SK-N-SH treated with all-trans-retinoic acid at 6 μM for 48 hours (cell line): ENCODE measurements at regions not wholly inside any gene's neighbourhood (a gene's known extent, or its start where the extent isn't known, plus 50 kb on each side); places are given as distances from the start of the nearest gene placed in this dataset.

Experiments
- ATAC-seq: fragments of 200-7000 bp; cut with Tn5 transposase; 3 replicates; pipeline ENCODE4 v1.9.1; 2020; ENCODE audit warnings: mild to moderate bottlenecking, moderate library complexity
- ARNTL ChIP-seq: fragments of 450-650 bp; formaldehyde crosslinking; IDR thresholded peaks from 2 replicates; pipeline ENCODE4 v1.5.0; 2020; ENCODE audit warnings: low read depth, mild to moderate bottlenecking, moderate library complexity, borderline replicate concordance
- BACH2 ChIP-seq: fragments of 250-450 bp; sonication (Bioruptor Pico); IDR thresholded peaks from 2 replicates; pipeline ENCODE4 v1.9.0; 2021; ENCODE audit warnings: mild to moderate bottlenecking, borderline replicate concordance
- CSDC2 ChIP-seq: fragments of 250-450 bp; sonication (Bioruptor Pico); IDR thresholded peaks from 2 replicates; pipeline ENCODE4 v1.5.0; 2020; ENCODE audit warnings: mild to moderate bottlenecking, moderate library complexity
- ESRRG ChIP-seq: fragments of 250-450 bp; sonication (Bioruptor Pico); IDR thresholded peaks from 2 replicates; pipeline ENCODE4 v1.6.1; 2021; ENCODE audit warnings: mild to moderate bottlenecking
- GLIS3 ChIP-seq: fragments of 250-450 bp; sonication (Bioruptor Pico); IDR thresholded peaks from 2 replicates; pipeline ENCODE4 v1.5.0; 2020; ENCODE audit warnings: mild to moderate bottlenecking, moderate library complexity
- OSR1 ChIP-seq: fragments of 250-450 bp; sonication (Bioruptor Pico); IDR thresholded peaks from 2 replicates; pipeline ENCODE4 v1.8.0; 2022; ENCODE audit warnings: moderate library complexity, mild to moderate bottlenecking, inconsistent platforms
- PPARA ChIP-seq: fragments of 250-450 bp; sonication (Bioruptor Pico); IDR thresholded peaks from 2 replicates; pipeline ENCODE4 v1.5.0; 2020; ENCODE audit warnings: mild to moderate bottlenecking, borderline replicate concordance
- RARB ChIP-seq: fragments of 250-450 bp; sonication (Bioruptor Pico); IDR thresholded peaks from 2 replicates; pipeline ENCODE4 v1.8.0; 2021; ENCODE audit warnings: mild to moderate bottlenecking, moderate library complexity
- SNAI2 ChIP-seq: fragments of 250-450 bp; sonication (Bioruptor Pico); IDR thresholded peaks from 2 replicates; pipeline ENCODE4 v1.5.0; 2020; ENCODE audit warnings: mild to moderate bottlenecking, moderate library complexity
- TCF4 ChIP-seq: fragments of 250-450 bp; sonication (Bioruptor Pico); IDR thresholded peaks from 2 replicates; pipeline ENCODE4 v1.8.0; 2021; ENCODE audit warnings: mild to moderate bottlenecking, moderate library complexity, borderline replicate concordance
- TOX ChIP-seq: fragments of 250-450 bp; sonication (Bioruptor Pico); IDR thresholded peaks from 2 replicates; pipeline ENCODE4 v1.8.0; 2021; ENCODE audit warnings: mild to moderate bottlenecking, moderate library complexity, borderline replicate concordance
- ZC3H10 ChIP-seq: fragments of 250-450 bp; sonication (Bioruptor Pico); IDR thresholded peaks from 2 replicates; pipeline ENCODE4 v1.5.1; 2021; ENCODE audit warnings: mild to moderate bottlenecking, moderate library complexity
- ZFP3 ChIP-seq: fragments of 250-450 bp; sonication (Bioruptor Pico); IDR thresholded peaks from 2 replicates; pipeline ENCODE4 v1.5.0; 2020; ENCODE audit warnings: mild to moderate bottlenecking, moderate library complexity
- ZFP30 ChIP-seq: fragments of 450-650 bp; formaldehyde crosslinking; IDR thresholded peaks from 2 replicates; pipeline ENCODE4 v1.5.0; 2022; ENCODE audit warnings: mild to moderate bottlenecking, moderate library complexity
- ZNF565 ChIP-seq: fragments of 450-650 bp; formaldehyde crosslinking; conservative IDR thresholded peaks from 2 replicates; pipeline ENCODE4 v1.5.0; 2020; ENCODE audit warnings: low read depth, mild to moderate bottlenecking, moderate library complexity
- ZNF70 ChIP-seq: fragments of 450-650 bp; formaldehyde crosslinking; IDR thresholded peaks from 2 replicates; pipeline ENCODE4 v1.5.0; 2020; ENCODE audit warnings: mild to moderate bottlenecking, moderate library complexity
- ZNF8 ChIP-seq: fragments of 450-650 bp; formaldehyde crosslinking; IDR thresholded peaks from 2 replicates; pipeline ENCODE4 v1.5.0; 2020; ENCODE audit warnings: mild to moderate bottlenecking, moderate library complexity
- TF ChIP-seq, protein P1 (sequence below): fragments of 250-450 bp; sonication (Bioruptor Pico); IDR thresholded peaks from 2 replicates; pipeline ENCODE4 v1.5.0; 2020; ENCODE audit warnings: mild to moderate bottlenecking, moderate library complexity
- TF ChIP-seq, protein P2 (sequence below): fragments of 250-450 bp; sonication (Bioruptor Pico); IDR thresholded peaks from 2 replicates; pipeline ENCODE4 v1.8.0; 2020; ENCODE audit warnings: mild to moderate bottlenecking, moderate library complexity, borderline replicate concordance
- TF ChIP-seq, protein P3 (sequence below): fragments of 250-450 bp; sonication (Bioruptor Pico); IDR thresholded peaks from 2 replicates; pipeline ENCODE4 v1.5.1; 2020; ENCODE audit warnings: low read depth, mild to moderate bottlenecking, moderate library complexity
- TF ChIP-seq, protein P4 (sequence below): fragments of 250-450 bp; sonication (Bioruptor Pico); IDR thresholded peaks from 2 replicates; pipeline ENCODE4 v1.8.0; 2021; ENCODE audit warnings: low read depth, mild to moderate bottlenecking, moderate library complexity, borderline replicate concordance

DNA sequence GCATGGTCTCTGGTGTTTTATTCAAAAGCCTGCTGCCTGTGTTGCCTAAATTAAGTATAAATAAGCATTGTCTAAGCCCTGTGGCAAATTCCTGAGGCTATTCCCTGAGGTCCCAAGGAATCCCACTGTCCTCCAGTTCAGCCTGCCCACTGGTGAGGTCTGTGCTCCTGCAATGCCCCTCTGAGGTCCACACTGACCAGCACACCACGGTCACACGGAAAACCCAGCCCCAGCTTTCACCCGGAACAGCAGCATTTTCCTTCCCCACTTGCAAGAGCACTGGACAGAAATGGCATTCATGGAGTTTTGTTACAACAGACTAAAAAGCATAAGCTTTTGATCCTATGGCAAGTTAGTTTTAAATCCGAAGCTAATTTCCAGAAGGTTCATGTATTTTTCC, 234.0 kb downstream of the KLF13 start (continued):
- no peak for TF ChIP-seq BACH2 (CRISPR knock-in tag)

DNA sequence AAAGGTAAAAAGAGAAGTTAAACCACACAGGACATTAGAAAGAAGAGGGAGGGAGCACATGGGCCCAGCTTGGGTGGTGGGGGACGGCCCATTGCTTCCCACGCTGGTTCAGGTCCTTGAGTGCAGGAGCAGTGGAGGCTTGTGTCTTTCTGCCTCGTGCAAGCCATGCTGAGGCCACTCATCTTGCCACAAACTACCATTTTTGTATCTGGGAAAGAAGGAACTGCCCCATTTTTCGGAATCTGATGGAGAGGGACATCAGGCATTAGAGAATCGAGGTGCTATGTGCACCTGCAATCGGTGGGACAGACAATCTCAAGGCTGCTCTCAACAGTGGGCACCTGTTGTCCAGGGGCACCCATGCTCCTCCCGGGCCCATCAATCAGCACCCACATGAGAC, 234.5 kb downstream of the KLF13 start:
- no peak for ATAC-seq

DNA sequence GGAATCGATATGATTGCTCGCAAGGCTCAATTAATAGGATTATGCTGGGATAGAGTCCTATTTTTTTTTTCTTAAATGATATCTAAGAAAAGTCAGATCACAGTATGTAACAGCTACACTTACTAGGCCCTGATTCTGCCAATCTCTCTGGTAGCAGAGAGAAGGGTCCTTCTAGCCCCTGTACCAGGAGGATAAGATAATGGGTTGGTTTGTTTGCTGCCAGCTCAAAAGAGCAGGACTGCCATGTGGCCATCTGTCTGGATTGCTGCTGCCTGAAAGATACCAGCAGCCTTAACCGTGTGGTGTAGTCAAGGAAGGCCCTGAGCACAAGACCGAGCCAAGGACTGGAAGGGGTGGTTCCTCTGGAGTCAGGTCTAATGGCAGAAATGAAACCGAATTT, 236.4 kb downstream of the KLF13 start:
- ATAC-seq, result no peak
- TF ChIP-seq RARB (CRISPR knock-in tag) (no peak), ZNF70 (CRISPR knock-in tag) (no peak), ZFP3 (CRISPR knock-in tag) (no peak), TOX (CRISPR knock-in tag) (no peak), OSR1 (CRISPR knock-in tag) (no peak)

More for the DNA sequence above, 234.5 kb downstream of the KLF13 start:
- TF ChIP-seq ZNF70 (CRISPR knock-in tag) (no peak), ZC3H10 (CRISPR knock-in tag) (no peak), SNAI2 (CRISPR knock-in tag) (no peak), ZNF565 (CRISPR knock-in tag) (no peak), GLIS3 (CRISPR knock-in tag) (no peak), RARB (CRISPR knock-in tag) (no peak), ARNTL (no peak), OSR1 (CRISPR knock-in tag) (no peak), TOX (CRISPR knock-in tag) (no peak), ZFP3 (CRISPR knock-in tag) (no peak), ZFP30 (CRISPR knock-in tag) (no peak), ESRRG (no peak)
- TF ChIP-seq, protein P1, sequence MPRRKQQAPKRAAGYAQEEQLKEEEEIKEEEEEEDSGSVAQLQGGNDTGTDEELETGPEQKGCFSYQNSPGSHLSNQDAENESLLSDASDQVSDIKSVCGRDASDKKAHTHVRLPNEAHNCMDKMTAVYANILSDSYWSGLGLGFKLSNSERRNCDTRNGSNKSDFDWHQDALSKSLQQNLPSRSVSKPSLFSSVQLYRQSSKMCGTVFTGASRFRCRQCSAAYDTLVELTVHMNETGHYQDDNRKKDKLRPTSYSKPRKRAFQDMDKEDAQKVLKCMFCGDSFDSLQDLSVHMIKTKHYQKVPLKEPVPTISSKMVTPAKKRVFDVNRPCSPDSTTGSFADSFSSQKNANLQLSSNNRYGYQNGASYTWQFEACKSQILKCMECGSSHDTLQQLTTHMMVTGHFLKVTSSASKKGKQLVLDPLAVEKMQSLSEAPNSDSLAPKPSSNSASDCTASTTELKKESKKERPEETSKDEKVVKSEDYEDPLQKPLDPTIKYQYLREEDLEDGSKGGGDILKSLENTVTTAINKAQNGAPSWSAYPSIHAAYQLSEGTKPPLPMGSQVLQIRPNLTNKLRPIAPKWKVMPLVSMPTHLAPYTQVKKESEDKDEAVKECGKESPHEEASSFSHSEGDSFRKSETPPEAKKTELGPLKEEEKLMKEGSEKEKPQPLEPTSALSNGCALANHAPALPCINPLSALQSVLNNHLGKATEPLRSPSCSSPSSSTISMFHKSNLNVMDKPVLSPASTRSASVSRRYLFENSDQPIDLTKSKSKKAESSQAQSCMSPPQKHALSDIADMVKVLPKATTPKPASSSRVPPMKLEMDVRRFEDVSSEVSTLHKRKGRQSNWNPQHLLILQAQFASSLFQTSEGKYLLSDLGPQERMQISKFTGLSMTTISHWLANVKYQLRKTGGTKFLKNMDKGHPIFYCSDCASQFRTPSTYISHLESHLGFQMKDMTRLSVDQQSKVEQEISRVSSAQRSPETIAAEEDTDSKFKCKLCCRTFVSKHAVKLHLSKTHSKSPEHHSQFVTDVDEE (CRISPR knock-in tag), result no peak
- TF ChIP-seq, protein P2, sequence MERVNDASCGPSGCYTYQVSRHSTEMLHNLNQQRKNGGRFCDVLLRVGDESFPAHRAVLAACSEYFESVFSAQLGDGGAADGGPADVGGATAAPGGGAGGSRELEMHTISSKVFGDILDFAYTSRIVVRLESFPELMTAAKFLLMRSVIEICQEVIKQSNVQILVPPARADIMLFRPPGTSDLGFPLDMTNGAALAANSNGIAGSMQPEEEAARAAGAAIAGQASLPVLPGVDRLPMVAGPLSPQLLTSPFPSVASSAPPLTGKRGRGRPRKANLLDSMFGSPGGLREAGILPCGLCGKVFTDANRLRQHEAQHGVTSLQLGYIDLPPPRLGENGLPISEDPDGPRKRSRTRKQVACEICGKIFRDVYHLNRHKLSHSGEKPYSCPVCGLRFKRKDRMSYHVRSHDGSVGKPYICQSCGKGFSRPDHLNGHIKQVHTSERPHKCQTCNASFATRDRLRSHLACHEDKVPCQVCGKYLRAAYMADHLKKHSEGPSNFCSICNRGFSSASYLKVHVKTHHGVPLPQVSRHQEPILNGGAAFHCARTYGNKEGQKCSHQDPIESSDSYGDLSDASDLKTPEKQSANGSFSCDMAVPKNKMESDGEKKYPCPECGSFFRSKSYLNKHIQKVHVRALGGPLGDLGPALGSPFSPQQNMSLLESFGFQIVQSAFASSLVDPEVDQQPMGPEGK, result no peak
- TF ChIP-seq, protein P3, sequence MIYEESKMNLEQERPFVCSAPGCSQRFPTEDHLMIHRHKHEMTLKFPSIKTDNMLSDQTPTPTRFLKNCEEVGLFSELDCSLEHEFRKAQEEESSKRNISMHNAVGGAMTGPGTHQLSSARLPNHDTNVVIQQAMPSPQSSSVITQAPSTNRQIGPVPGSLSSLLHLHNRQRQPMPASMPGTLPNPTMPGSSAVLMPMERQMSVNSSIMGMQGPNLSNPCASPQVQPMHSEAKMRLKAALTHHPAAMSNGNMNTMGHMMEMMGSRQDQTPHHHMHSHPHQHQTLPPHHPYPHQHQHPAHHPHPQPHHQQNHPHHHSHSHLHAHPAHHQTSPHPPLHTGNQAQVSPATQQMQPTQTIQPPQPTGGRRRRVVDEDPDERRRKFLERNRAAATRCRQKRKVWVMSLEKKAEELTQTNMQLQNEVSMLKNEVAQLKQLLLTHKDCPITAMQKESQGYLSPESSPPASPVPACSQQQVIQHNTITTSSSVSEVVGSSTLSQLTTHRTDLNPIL (CRISPR knock-in tag), result no peak

DNA sequence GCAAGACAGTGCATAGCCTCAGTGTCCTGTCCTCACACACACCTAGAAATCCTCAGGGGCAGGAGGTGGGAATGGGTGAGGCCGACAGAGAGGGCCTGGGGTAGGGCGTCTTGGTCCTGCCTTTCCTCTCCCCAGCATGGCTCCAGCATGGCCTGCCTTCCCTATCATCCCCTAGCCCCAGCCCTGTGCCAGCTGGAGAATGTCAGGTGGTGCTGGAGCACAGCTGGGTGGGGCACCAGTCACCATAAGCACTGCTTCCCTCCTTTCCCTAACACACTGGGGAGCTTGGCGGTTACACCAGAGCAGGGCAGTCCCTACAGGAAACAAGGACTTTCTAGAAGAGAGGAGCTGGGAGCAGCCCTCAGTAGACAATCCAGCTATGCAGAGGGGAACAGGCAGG, 236.8 kb downstream of the KLF13 start:
- TF ChIP-seq GLIS3 (CRISPR knock-in tag), result no peak
- TF ChIP-seq, protein P4, sequence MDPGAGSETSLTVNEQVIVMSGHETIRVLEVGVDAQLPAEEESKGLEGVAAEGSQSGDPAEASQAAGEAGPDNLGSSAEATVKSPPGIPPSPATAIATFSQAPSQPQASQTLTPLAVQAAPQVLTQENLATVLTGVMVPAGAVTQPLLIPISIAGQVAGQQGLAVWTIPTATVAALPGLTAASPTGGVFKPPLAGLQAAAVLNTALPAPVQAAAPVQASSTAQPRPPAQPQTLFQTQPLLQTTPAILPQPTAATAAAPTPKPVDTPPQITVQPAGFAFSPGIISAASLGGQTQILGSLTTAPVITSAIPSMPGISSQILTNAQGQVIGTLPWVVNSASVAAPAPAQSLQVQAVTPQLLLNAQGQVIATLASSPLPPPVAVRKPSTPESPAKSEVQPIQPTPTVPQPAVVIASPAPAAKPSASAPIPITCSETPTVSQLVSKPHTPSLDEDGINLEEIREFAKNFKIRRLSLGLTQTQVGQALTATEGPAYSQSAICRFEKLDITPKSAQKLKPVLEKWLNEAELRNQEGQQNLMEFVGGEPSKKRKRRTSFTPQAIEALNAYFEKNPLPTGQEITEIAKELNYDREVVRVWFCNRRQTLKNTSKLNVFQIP (CRISPR knock-in tag), result no peak
- TF ChIP-seq ZNF8 (CRISPR knock-in tag), result no peak
- no peak for TF ChIP-seq ZFP3 (CRISPR knock-in tag)
- TF ChIP-seq, protein P3 (CRISPR knock-in tag), result no peak
- TF ChIP-seq ZC3H10 (CRISPR knock-in tag), result no peak
- TF ChIP-seq, protein P1 (CRISPR knock-in tag), result no peak
- TF ChIP-seq ZNF70 (CRISPR knock-in tag), result no peak
- no peak for TF ChIP-seq RARB (CRISPR knock-in tag)
- no peak for TF ChIP-seq ZNF565 (CRISPR knock-in tag)
- no peak for TF ChIP-seq ESRRG
- TF ChIP-seq, protein P2, result no peak
- no peak for TF ChIP-seq ZFP30 (CRISPR knock-in tag)
- no peak for TF ChIP-seq BACH2 (CRISPR knock-in tag)
- no peak for TF ChIP-seq TOX (CRISPR knock-in tag)
- no peak for TF ChIP-seq ARNTL
- no peak for TF ChIP-seq TCF4 (CRISPR knock-in tag)
- no peak for TF ChIP-seq CSDC2 (CRISPR knock-in tag)
- no peak for TF ChIP-seq PPARA
- ATAC-seq, result no peak
